HG03108 (cell line): ENCODE measurements at regions not wholly inside any gene's neighbourhood (a gene's known extent, or its start where the extent isn't known, plus 50 kb on each side); places are given as distances from the start of the nearest gene placed in this dataset.

ENCODE experiments used
- ATAC-seq: cut with Tn5 transposase; IDR thresholded peaks from one replicate; pipeline ENCODE4 v1.9.1; 2021; ENCODE audit warnings: moderate library complexity; ENCODE audit not compliant: unreplicated experiment

DNA sequence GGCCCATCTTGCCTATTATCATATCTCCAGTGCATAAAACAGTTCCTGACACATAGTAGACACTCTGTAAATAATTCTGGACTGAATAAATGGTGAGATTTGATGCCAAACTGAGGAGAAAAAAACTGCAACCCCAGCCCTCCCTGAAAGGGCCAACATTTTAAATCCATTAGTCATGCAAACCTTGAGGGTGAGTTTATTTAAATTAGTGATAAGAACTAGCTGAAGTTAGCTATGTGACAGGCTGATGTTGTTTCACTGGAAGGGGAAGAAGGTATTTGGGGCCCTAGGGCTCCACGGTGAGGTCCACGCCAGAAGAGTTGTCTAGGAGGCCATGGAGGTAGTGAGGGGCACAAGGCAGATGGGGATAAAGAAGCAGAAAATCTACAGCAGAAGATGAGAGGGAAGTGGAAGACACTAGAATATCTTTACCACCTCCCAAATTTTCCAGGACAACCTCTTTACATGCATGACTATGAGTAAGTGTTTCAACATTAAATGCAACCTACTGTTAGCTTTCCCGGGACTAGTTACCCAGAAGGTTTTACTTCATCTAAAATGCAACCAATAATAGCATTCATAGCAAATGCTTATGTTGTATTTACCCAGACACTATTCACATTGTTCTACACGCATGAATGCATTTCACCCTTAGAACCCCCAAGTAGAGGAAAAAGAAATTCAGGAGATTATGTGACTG is 183.2 kb upstream of the LYZL1 start:
- ATAC-seq, result no peak

DNA sequence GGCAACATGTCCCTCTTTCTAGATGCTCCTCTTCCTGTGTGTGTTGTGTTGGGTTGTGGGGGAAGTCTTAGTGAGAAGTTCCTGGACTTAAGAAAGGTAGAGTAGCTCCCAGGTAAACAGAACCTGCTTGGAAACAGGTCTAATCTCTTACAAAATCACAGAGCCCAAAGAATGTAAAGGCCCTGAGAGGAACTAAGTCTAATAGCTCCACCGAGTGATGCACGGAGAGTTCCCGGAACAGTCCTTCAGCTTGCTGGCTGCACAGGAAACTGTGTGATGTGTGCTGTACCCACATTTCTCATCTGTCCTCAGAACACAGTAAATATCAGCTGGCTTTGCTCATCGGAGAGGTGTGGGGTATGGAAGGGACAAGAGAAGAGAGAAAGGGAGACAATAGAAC is 182.6 kb upstream of the LYZL1 start:
- no peak for ATAC-seq

DNA sequence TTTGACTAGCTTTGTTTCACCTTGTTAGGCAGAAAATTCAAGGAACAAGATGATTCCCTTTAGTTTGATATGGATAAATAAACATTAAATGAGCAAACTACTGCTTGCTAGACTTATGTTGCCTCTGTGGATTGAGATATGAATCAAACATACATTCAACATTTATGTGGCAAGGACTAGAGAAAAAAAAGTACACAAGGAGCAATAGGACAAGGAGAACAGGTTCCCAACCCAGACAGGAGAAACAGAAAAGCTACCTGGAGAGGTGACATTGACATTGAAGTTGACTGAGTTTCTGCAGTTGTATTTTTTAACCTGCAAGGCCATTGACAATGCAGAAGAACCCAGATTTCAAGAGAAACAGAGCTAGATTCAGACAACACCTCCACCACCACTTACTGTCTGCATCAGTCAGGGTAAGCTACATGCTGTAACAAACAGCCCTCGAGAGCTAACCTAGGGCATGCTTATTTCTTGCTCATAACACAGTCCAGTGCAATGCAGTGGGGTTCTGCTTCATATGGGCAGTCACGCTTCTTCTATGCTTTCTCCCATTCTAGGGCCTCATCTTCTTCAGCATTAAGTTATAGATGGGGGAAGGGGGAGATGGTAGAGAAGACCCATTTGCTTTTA is 180.9 kb upstream of the LYZL1 start:
- ATAC-seq, result no peak

DNA sequence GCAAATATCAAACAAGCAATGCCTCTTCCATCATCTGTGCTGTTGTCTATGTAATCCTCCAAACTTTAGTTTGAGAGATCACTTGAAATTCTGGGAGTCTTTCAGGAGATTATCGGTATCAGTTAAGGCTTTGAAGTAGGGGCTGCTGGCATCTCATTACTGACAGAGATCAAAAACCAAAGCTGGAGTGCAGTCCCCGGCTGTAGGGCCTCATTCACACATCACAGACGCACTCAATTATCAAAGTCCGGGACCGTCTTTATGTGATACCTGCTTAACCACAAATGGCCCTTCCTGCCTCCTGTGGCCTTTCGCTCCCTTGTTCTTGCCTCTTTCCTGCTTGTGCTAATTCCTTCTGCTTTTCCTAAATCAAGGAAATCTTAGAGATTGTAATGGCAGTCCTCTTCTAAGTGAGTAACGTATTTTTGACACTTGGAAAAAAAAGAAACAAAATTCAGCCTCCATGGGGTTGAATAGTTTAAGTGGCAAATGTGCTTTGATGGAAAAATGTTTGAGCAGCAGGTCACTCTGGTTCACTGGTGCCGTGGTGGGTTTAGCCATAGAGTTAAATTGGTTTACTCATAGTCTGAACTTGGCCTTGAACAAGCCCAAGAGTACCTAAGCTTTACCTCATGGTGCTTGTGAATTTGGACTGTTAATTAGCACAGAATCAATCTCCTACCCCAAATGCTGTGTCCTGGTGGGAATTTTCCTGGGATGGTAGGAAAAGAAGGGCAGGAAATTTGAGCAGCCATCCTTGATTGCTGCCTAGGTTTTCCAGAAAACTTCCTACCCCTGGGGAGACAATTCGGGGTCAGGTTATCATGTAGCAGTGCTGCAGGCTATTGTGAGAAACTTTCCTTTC is 178.9 kb upstream of the LYZL1 start:
- ATAC-seq, result no peak

DNA sequence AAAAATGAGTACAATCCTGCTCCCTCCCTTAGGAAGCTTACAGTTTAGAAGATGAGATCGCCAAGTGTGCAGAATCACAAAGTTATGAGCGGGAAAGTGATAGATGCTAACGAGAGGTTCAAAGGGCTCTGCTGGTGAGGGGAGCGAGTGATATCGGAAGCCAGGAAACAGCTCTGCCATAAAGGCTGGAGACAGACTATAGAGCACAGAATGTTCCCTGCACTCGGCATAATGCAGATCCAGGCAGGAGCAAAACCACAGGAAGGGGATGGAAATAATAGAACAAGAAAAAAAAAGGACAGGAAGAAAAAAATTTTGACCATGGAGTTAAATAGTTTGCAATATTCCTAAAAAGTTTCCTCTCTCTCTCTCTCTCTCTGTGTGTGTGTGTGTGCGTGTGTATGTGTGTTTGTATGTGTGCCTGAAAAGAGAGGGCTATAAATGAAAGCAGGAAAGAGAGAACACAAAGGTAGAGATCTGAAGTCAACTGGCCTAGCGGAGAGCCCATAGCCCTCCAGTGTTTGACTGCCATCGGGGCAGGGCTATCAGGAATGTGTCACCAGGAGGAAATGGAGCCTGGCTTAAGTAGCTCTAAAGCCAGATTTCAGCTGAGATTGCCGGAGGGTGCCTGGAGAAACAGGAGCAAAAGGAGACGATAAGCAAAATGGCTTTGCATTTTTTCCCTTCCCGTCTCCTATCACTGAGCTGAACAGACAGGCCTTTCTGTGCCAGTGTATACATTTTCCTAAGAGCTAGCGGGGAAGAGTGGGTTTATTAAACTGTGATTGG is 175.8 kb upstream of the LYZL1 start:
- no peak for ATAC-seq

DNA sequence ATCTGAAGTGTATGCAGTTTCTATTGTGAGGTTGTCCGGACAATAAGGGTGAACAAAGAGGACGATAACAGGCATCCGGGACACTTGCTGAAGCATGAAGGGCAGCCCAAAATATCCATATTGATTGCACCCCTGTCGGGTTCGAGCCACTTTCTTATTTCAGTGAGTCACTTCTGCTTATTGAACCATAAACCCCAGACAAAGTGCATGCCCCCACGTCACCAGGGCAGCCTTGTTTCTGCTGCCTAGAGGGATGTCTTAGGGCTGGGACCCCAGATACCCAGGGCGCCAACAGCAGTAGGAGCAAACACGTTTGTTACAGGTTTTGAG is 175.3 kb upstream of the LYZL1 start:
- ATAC-seq, result no peak

DNA sequence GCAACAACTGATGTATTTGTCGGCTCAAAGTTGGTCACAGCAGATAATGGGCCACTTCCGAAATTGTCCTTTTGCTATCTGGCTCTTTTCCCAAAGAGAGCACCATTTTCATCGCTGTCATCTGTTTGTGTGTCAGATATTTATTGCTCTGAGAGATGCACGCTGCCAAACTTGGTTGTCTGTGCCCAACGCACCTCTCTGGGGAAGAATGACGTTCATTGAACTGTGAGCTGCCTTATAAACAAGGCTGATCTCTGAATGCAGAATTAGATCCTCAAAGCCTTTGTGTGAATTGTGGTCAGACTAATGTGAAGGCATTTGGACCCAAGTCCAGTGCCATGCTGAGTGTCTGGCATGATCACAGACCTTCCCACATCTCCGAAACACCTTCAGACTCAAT is 174.7 kb upstream of the LYZL1 start:
- no peak for ATAC-seq

DNA sequence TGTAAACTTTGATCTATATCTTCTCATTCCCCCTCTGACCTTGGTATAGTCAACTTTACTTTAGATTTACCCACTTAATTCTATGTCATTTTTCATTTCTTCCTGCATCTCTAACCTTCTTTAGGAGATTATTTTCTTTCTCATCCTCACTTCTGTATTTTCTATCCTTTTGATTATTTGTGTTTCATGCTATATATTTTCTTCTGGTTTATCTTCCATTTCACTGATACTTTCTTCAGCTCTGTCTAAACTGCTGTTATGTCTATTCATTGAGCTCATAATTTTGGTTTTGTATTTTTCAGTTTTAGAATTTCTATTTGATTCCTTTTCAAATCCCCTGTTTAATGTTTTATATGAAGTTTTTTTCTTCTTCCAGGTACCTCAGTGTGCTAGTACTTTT is 171.1 kb upstream of the LYZL1 start:
- ATAC-seq, result no peak

DNA sequence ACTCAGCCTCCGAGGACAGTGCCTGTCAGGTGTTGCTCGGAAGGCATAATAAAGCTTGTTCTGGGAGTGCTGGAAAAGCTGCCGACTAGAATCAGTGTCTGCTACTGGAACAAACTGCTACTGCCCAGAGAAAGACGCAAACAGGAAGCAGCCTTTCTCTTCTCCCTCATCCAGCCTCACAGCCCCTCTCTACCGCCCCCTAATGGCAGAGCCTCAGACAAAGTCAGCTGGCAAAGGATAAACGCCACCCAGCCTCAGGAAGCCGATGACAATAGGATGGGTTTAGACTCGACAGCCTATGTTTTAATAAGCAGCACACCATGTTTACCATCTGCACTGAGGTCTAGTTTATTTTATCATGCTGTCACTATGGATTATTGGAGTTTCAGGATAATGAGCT is 169.5 kb upstream of the LYZL1 start:
- no peak for ATAC-seq

DNA sequence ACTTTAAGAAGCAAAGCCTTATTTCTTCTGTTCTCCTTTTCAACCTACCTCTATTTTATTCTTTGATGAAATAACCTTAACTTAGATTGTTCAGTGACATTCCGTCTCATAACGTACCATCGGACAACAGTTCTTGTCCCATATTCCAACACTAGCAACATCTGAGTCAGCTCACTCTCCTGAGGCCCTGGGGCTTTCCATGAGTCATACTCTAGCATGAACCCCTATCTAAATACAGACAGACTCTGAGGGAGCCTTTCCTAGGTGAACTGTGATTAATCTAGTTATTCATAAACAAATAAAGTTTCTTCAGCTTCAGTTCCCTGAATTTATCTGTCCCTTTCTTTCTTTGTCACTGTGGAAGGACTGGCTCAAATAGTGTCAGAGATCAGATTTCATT is 168.7 kb upstream of the LYZL1 start:
- no peak for ATAC-seq

DNA sequence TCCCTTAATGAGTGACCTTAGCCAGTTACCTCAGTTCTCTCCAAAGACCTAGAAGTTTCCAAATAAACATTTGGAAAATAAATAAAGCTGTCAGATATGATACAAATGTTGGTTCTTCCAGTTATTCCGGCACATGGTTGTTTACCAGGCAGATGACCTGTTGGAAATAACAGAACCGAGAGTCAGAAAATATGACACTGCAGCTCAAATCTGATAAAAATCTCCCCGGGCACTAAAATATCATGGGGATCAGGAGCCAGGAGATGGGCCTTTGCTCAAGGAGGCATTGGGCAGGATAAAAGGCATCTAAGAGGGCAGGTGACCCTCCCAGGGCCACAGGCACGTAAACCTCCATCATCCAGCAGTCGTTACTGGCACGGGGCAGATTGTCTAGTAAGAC is 164.0 kb upstream of the LYZL1 start:
- ATAC-seq, result no peak

DNA sequence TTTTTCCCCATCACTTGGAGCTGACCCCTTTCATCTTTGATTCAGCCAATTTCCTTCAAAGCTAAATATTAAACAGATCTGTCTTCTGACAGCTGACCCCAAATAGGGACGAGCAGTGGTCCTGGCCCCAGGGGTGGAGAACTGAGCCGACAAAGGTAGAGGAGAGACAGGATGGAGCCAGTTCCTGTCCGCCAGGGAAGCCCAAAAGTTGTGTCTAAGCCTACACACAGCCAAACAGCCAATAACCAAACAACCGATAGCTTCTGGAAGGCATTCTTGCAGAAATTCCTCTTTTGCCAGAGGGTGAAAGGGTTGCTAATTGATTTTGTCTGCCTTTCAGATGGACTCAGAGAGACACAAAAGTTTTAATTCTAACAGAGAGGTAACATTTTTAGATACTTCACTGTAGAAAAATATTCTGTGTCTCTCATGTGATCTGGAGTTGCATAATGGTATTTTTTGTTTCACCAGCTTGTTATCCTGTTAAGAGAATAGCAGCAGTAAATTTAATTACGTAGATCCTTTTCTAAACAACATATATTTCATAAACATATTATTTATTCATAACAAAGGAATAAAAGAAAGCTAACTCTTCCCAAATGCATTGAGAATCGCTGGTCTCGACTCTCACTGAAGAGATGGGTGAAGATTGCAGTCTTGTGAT is 161.7 kb upstream of the LYZL1 start:
- ATAC-seq, result no peak

DNA sequence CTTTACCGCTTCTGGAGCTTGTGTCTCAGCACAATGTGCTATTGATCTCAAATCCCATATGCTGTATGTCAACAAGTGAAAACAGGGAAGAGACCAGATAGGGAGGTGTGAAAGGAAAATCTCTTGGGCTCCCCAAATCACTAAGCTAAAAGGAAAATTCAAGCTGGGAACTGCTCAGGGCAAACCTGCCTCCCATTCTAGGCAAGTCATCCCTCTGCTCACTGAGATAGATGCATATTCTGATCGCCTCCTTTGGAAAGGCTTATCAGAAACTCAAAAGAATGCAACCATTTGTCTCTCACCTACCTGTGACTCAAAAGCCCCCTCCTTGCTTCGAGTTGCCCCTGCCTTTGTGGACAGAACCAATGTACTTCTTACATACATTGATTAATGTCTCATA is 161.1 kb upstream of the LYZL1 start:
- no peak for ATAC-seq

DNA sequence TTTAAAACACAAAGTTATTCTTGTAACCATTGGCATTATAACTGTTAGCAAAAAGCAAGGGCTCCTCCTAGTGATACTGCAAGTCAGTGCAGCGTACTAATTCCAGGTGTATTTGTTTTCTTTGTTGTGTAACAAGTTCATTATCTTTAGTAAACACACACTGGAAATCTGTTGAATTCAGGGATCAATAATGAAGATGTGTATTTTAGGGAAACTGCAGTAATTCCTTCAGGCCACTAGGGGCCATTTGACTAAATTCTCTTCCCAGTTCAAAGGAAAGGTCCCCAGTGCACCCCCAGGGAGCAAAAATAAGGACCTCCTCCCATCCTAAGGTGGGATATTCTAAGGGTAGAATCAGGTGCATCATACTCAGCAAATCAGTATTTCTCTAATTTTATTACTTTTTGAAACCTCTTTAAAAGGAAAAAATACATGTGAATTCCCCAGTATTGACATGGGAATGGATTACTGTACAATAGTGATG is 158.6 kb upstream of the LYZL1 start:
- ATAC-seq, result no peak

DNA sequence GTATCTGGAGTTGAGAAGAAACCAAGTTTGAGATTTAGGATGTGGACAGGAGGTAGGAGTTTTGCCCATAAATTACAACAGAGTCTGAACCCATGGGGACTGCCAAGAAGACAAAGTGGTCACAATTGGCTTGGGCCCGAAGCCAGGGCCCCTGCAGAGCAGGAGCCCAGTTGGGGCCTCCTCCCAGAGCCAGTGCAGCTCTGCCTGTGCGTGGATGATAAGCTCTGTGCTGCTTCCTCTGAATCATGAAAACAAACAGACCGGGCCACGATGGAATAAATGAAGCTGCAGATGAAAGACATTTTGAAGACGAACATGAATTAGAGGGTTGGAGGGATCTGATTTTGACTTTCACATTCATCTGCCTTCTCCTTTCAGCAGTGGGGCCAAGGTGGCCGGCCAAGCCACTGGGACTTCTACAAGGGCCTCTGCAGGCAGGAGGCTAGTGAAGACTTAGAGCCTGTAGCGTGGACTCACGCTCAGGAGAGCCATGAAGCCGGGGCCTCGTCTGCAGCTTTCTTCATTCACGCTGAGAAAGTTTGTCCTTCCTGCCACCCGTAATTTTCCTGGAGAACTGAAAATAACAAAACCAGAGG is 156.8 kb upstream of the LYZL1 start:
- ATAC-seq, result no peak

DNA sequence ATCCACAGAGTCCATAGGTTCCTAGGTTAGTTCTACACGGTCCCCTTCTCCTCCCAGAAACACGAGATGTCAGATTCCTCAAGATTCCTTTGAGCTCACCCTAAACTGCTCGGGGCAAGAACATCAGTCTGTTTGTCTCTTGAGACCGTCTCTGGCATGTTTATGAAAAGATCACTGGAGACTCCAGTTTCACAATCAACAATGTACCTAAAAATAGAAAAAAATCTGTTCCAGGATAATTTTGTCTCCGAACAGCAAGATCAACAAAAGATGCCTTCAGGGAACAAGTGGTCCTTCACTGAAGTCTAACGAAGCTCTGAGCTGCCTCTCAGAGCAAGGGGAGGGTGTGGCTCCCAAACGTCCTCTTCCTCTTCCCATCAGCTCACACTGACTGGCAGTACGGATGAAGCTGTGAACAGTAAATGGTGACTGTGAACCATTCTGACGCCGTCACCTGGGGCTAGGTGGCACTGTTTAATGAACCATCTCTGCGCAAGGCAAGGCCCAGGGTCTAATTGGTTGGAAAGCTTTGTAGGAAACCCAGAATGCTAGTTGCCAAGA is 156.2 kb upstream of the LYZL1 start:
- no peak for ATAC-seq

DNA sequence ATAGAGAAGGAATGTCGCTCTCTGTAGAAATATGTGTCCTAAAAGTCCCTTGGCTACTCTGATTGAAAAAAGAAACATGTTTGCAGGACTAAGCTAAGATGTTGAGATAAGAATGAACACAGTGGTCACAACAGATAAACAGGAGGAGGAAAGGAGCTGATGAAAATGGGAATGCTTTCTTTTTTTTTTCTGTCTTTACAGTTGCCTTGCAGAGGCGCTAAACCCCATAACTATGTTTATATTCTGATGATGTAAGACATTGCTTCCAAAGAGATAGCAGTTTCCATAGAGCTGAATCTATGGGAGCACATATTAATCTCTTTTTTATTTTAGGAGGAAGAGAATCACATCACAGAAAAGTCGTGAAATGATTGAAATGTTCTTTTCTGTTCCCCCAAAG is 153.5 kb upstream of the LYZL1 start:
- no peak for ATAC-seq

DNA sequence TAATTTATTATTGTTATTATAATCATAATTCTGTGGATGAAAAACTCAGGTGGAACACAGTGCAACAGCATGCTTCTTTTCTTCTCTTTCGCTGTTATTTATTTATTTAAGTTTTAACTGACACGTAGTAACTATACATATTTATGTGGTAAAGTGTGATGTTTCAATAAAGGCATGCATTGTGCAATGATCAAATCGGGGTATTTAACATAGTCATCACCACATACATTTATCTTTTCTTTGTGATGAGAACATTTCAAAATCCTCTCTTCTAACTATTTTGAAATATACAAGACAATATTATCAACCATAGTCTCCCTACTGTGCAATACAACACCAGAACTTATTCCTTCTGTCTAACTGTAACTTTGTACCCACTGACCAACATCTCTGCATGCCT is 152.5 kb upstream of the LYZL1 start:
- no peak for ATAC-seq

DNA sequence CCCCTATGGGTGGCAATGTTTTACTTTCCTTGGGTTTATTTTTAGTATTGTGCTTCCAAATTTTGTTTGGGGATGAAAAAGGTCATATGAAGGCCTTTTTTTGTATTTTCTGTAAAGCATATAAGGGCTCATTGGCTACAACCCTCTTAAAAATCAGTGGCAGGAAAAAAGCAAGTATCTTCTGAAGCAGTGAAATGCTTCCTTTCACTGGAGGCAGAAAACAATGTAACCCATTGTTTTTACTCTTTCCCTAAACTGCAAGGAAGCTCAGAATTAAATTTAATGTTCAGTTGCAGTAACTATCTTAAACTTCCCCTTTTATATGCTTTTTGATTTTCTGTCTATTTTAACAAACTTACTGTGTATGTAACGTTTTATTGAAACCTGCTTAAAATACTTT is 148.7 kb upstream of the LYZL1 start:
- no peak for ATAC-seq

DNA sequence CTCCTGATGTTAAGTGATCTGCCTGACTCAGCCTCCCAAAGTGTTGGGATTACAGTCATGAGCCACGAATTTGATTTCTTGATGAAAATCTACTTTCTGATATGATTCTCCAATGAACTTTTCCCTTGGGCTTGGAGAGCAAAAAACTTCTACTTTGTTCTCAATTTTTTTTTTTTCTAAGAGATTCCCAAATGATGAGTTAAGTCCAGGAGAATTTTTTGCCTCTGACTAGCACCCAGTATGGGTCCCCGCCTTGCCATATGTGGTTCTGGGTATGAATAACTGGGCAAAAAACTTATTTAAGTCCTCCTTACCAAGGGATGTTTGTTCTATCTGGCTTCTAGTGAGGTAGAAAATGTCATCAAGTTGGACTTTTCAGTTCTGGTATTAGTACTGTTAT is 147.9 kb upstream of the LYZL1 start:
- ATAC-seq, result no peak
